Body of pancreas (tissue), 4 donors: ENCODE measurements at regions not wholly inside any gene's neighbourhood (a gene's known extent, or its start where the extent isn't known, plus 50 kb on each side); places are given as distances from the start of the nearest gene placed in this dataset.

Experiments
- ATAC-seq: fragments of 150-250 bp; one replicate; pipeline ENCODE4 v1.9.1; 2016
- DNase-seq, 4 donors: peaks; one replicate each; pipeline ENCODE4 v3.0.0-alpha.2; 2019
- H3K27ac ChIP-seq, 4 donors: fragments of 200-600 bp; sonication (generic); 1 replicate in 3 of 4; 2 replicates in 1 of 4; pipeline versions ENCODE4 v1.5.1 to v1.6.1; 2016 to 2019; ENCODE audit warnings: mild to moderate bottlenecking in 1 of 4, mixed read lengths in 1 of 4, moderate library complexity in 1 of 4
- H3K27me3 ChIP-seq, 2 donors: fragments of 200-600 bp; sonication (generic); one replicate each; pipeline ENCODE4 v1.6.0; 2016; ENCODE audit warnings: mild to moderate bottlenecking in 1 of 2
- H3K36me3 ChIP-seq, 2 donors: fragments of 200-600 bp; sonication (generic); replicated peaks in 1 of 2; 2 replicates each; pipeline ENCODE4 v1.5.1; 2016; ENCODE audit warnings: low read depth in 2 of 2; ENCODE audit not compliant: insufficient read depth in 1 of 2
- H3K4me1 ChIP-seq: fragments of 200-600 bp; sonication (generic); one replicate; pipeline ENCODE4 v1.6.0; 2016
- H3K4me3 ChIP-seq, 2 donors: fragments of 200-600 bp; sonication (generic); 1 replicate in 1 of 2; 2 replicates in 1 of 2; pipeline ENCODE4 v1.5.1; 2016 to 2019
- H3K9me3 ChIP-seq, 3 donors: fragments of 200-600 bp; sonication (generic); 1 replicate in 2 of 3; 2 replicates in 1 of 3; pipeline ENCODE4 v1.5.1; 2016
- CTCF ChIP-seq, 7 experiments: fragments of 450-650 bp in 4 of 7; fragments of 200-600 bp in 3 of 7; sonication (generic) in 3 of 7; IDR thresholded peaks; one replicate each; pipeline ENCODE4 v1.5.1; 2016 to 2019; ENCODE audit warnings: antibody characterized with exemption in 7 of 7
- POLR2A ChIP-seq, 3 donors: fragments of 450-650 bp; IDR thresholded peaks; one replicate each; pipeline ENCODE4 v1.6.1; 2016; ENCODE audit warnings: antibody characterized with exemption in 3 of 3, mild to moderate bottlenecking in 2 of 3
- WGBS, 2 donors: methylation state at CpG; one replicate each; pipeline ENCODE4 v1.1.5; 2017; 5-methylcytosine and 5-hydroxymethylcytosine counted together
- intact Hi-C: fragments of 100-400 bp; cut with DNase I; formaldehyde crosslinking; loops from one replicate; pipeline ENCODE4 v1.15.1; 2023

- Histone ChIP-seq H3K9me3 (no peaks in the 10 kb centered on the region), H3K4me1 (no peaks in the 10 kb centered on the region), H3K27ac (no peak overlapping the region), H3K36me3 (no peaks in the 10 kb centered on the region), H3K4me3 (no peak overlapping the region), H3K27me3 (no peaks in the 10 kb centered on the region)
- DNase-seq, result no peak
- no peak for ATAC-seq
- WGBS, 2 donors, result 68 to 75% methylated on average over 2 of the region's 2 CpGs
- intact Hi-C loops, result no loop called here
- TF ChIP-seq CTCF (IDR thresholded peaks at IDR 0.05), result no peak
- no peak for TF ChIP-seq POLR2A (IDR thresholded peaks at IDR 0.05)
Observed at GRCh38 chr12:13924286-13924685, 57.1 kb downstream of the GRIN2B start.

- DNase-seq, result no peak
- H3K27ac ChIP-seq, result no peak overlapping the region
- H3K9me3 ChIP-seq, result no peaks in the 10 kb centered on the region
- H3K36me3 ChIP-seq, result no peaks in the 10 kb centered on the region
- no peak for TF ChIP-seq CTCF (IDR thresholded peaks at IDR 0.05)
- TF ChIP-seq POLR2A (IDR thresholded peaks at IDR 0.05), result no peak
- intact Hi-C loops, result no loop called here
- H3K4me3 ChIP-seq, result no peak overlapping the region
- ATAC-seq, result no peak
- H3K27me3 ChIP-seq, result no peaks in the 10 kb centered on the region
- WGBS, 2 donors, result 29 to 30% methylated on average over 2 of the region's 2 CpGs
- H3K4me1 ChIP-seq, result no peaks in the 10 kb centered on the region
Observed at GRCh38 chr12:13918897-13919296, 62.5 kb downstream of the GRIN2B start.

- intact Hi-C loops, result no loop called here
- H3K4me1 ChIP-seq, result no peaks in the 10 kb centered on the region
- H3K27me3 ChIP-seq, result no peaks in the 10 kb centered on the region
- ATAC-seq (no peak), DNase-seq (no peak)
- H3K9me3 ChIP-seq, result no peaks in the 10 kb centered on the region
- WGBS, 2 donors, result 43 to 49% methylated on average over 5 of the region's 5 CpGs
- H3K27ac ChIP-seq, result no peak overlapping the region
- no peak overlapping the region for H3K4me3 ChIP-seq
- TF ChIP-seq POLR2A (IDR thresholded peaks at IDR 0.05), result no peak
- no peak for TF ChIP-seq CTCF (IDR thresholded peaks at IDR 0.05)
- no peaks in the 10 kb centered on the region for H3K36me3 ChIP-seq
Observed at GRCh38 chr12:13915096-13915495, 66.3 kb downstream of the GRIN2B start.

- Histone ChIP-seq H3K9me3 (no peaks in the 10 kb centered on the region), H3K4me3 (no peak overlapping the region), H3K4me1 (no peaks in the 10 kb centered on the region), H3K27me3 (no peaks in the 10 kb centered on the region), H3K27ac (no peak overlapping the region), H3K36me3 (no peaks in the 10 kb centered on the region)
- intact Hi-C loops, result no loop called here
- ATAC-seq (no peak), DNase-seq (no peak)
- TF ChIP-seq POLR2A (IDR thresholded peaks at IDR 0.05), result no peak
- no peak for TF ChIP-seq CTCF (IDR thresholded peaks at IDR 0.05)
- WGBS, 2 donors, result 58 to 80% methylated on average over 2 of the region's 2 CpGs
Observed at GRCh38 chr12:13913371-13913770, 68.0 kb downstream of the GRIN2B start.

GRCh38 chr12:13911756-13912554, 69.4 kb downstream of the GRIN2B start:
- H3K9me3 ChIP-seq, result no peaks in the 10 kb centered on the region
- no peak overlapping the region for H3K27ac ChIP-seq
- no peak for ATAC-seq
- no peaks in the 10 kb centered on the region for H3K4me1 ChIP-seq
- TF ChIP-seq CTCF (IDR thresholded peaks at IDR 0.05) (no peak), POLR2A (IDR thresholded peaks at IDR 0.05) (no peak)
- intact Hi-C loops, result no loop called here
- no peaks in the 10 kb centered on the region for H3K27me3 ChIP-seq
- WGBS, 2 donors, result 51 to 63% methylated on average over 18 of the region's 18 CpGs
- DNase-seq, result no peak
- no peak overlapping the region for H3K4me3 ChIP-seq
- H3K36me3 ChIP-seq, result no peaks in the 10 kb centered on the region
